HepG2 (cell line): ENCODE measurements at regions not wholly inside any gene's neighbourhood (a gene's known extent, or its start where the extent isn't known, plus 50 kb on each side); places are given as distances from the start of the nearest gene placed in this dataset.

ENCODE experiments used
- ARNTL ChIP-seq: sonication (generic); formaldehyde crosslinking; IDR thresholded peaks from 2 replicates; pipeline ENCODE4 v1.4.0; 2020; ENCODE audit warnings: mild to moderate bottlenecking, missing genetic modification reagents
- MAFG ChIP-seq: sonication (generic); formaldehyde crosslinking; IDR thresholded peaks from 2 replicates; pipeline ENCODE4 v1.5.1; 2020; ENCODE audit warnings: mild to moderate bottlenecking, missing genetic modification reagents
- STAT6 ChIP-seq: sonication (generic); formaldehyde crosslinking; IDR thresholded peaks from 2 replicates; pipeline ENCODE4 v1.4.0; 2020; ENCODE audit warnings: missing genetic modification reagents, mild to moderate bottlenecking, borderline replicate concordance
- THRA ChIP-seq: sonication (generic); formaldehyde crosslinking; IDR thresholded peaks from 2 replicates; pipeline ENCODE4 v1.4.0; 2020; ENCODE audit warnings: missing genetic modification reagents, borderline replicate concordance
- TP53 ChIP-seq: sonication (generic); formaldehyde crosslinking; conservative IDR thresholded peaks from 2 replicates; pipeline ENCODE4 v1.4.0; 2020; ENCODE audit warnings: missing genetic modification reagents
- ZNF124 ChIP-seq: sonication (generic); formaldehyde crosslinking; IDR thresholded peaks from 2 replicates; pipeline ENCODE4 v1.4.0; 2020; ENCODE audit warnings: missing genetic modification reagents
- ZNF350 ChIP-seq: sonication (generic); formaldehyde crosslinking; IDR thresholded peaks from 2 replicates; pipeline ENCODE4 v1.4.0; 2020; ENCODE audit warnings: mild to moderate bottlenecking, low read depth, missing genetic modification reagents, borderline replicate concordance
- ZNF782 ChIP-seq: sonication (generic); formaldehyde crosslinking; IDR thresholded peaks from 2 replicates; pipeline ENCODE4 v1.4.0; 2020; ENCODE audit warnings: missing genetic modification reagents, mild to moderate bottlenecking, borderline replicate concordance
- TF ChIP-seq, protein P1 (sequence below): sonication (generic); formaldehyde crosslinking; IDR thresholded peaks from 2 replicates; pipeline ENCODE4 v1.8.0; 2022; ENCODE audit warnings: mild to moderate bottlenecking, missing genetic modification reagents

DNA sequence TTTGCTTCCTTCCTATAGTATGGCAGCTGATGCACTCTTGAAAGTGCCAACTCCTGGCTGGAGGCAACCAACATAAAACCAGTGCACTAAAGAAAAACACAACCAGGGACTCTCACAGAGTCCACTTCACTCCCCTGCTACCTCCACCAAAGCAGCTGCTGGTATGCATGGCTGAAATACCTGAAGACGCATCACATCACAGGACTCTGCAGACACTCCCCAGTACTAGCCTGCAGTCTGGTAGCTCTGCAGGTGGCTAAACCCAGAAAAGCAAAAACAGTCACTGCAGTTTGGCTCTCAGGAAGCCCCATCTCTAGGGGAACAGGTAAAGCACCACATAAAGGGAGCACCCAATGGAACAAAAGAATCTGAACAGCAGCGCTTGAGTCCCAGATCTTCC is 473.0 kb upstream of the SPTLC3 start (continued):
- TF ChIP-seq ZNF350 (CRISPR knock-in tag) (no peak), ARNTL (no peak), ZNF782 (CRISPR knock-in tag) (no peak), ZNF124 (CRISPR knock-in tag) (no peak), STAT6 (no peak), MAFG (no peak), TP53 (no peak), THRA (CRISPR knock-in tag) (no peak)
- TF ChIP-seq, protein P1, sequence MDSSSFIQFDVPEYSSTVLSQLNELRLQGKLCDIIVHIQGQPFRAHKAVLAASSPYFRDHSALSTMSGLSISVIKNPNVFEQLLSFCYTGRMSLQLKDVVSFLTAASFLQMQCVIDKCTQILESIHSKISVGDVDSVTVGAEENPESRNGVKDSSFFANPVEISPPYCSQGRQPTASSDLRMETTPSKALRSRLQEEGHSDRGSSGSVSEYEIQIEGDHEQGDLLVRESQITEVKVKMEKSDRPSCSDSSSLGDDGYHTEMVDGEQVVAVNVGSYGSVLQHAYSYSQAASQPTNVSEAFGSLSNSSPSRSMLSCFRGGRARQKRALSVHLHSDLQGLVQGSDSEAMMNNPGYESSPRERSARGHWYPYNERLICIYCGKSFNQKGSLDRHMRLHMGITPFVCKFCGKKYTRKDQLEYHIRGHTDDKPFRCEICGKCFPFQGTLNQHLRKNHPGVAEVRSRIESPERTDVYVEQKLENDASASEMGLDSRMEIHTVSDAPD (CRISPR knock-in tag) = no peak
- TF ChIP-seq, all 625 proteins: peak for 0
